ENCODE measurements at regions not wholly inside any gene's neighbourhood (a gene's known extent, or its start where the extent isn't known, plus 50 kb on each side); places are given as distances from the start of the nearest gene placed in this dataset.

GRCh38 chr6:48194596-48195295, 83.7 kb upstream of the PTCHD4 start:
- Mint-ChIP-seq H3K4me1 (no peaks in the 10 kb centered on the region), H3K27ac (no peak overlapping the region), H3K4me3 (no peak overlapping the region), H3K27me3 (no peaks in the 10 kb centered on the region), H3K9me3 (no peaks in the 10 kb centered on the region)
- ATAC-seq (no peak), DNase-seq (no peak)

- Mint-ChIP-seq H3K4me3 (no peak overlapping the region), H3K27me3 (no peaks in the 10 kb centered on the region), H3K4me1 (no peaks in the 10 kb centered on the region), H3K9me3 (no peaks in the 10 kb centered on the region), H3K27ac (no peak overlapping the region)
- no peak for DNase-seq
- no peak for ATAC-seq
These were observed 77.2 kb upstream of the PTCHD4 start for GRCh38 chr6:48188158-48188557.

- Mint-ChIP-seq H3K27ac (no peak overlapping the region), H3K27me3 (no peaks in the 10 kb centered on the region), H3K4me3 (no peak overlapping the region), H3K9me3 (no peaks in the 10 kb centered on the region), H3K4me1 (no peaks in the 10 kb centered on the region)
- ATAC-seq (no peak), DNase-seq (no peak)
These were observed 75.7 kb upstream of the PTCHD4 start for GRCh38 chr6:48186746-48187145.

- H3K27me3 Mint-ChIP-seq: no peaks in the 10 kb centered on the region
- ATAC-seq (no peak), DNase-seq (no peak)
- no peaks in the 10 kb centered on the region for H3K4me1 Mint-ChIP-seq
- H3K27ac Mint-ChIP-seq: no peak overlapping the region
- no peaks in the 10 kb centered on the region for H3K9me3 Mint-ChIP-seq
- H3K4me3 Mint-ChIP-seq: no peak overlapping the region
These were observed 73.7 kb upstream of the PTCHD4 start for GRCh38 chr6:48184648-48185047.

GRCh38 chr6:48183811-48184605, 73.0 kb upstream of the PTCHD4 start:
- no peaks in the 10 kb centered on the region for H3K9me3 Mint-ChIP-seq
- ATAC-seq (no peak), DNase-seq (no peak)
- no peak overlapping the region for H3K4me3 Mint-ChIP-seq
- H3K27me3 Mint-ChIP-seq: no peaks in the 10 kb centered on the region
- H3K4me1 Mint-ChIP-seq: no peaks in the 10 kb centered on the region
- H3K27ac Mint-ChIP-seq: no peak overlapping the region

GRCh38 chr6:48183178-48183577, 72.2 kb upstream of the PTCHD4 start:
- no peaks in the 10 kb centered on the region for H3K27me3 Mint-ChIP-seq
- no peak for DNase-seq

GRCh38 chr6:48178700-48179099, 67.7 kb upstream of the PTCHD4 start:
- H3K9me3 Mint-ChIP-seq: no peaks in the 10 kb centered on the region
- no peaks in the 10 kb centered on the region for H3K4me1 Mint-ChIP-seq
- H3K27me3 Mint-ChIP-seq: no peaks in the 10 kb centered on the region
- H3K4me3 Mint-ChIP-seq: no peak overlapping the region
- H3K27ac Mint-ChIP-seq: no peak overlapping the region
- no peak for DNase-seq
- ATAC-seq: no peak

More at GRCh38 chr6:48183178-48183577, 72.2 kb upstream of the PTCHD4 start:
- Mint-ChIP-seq H3K27ac (no peak overlapping the region), H3K9me3 (no peaks in the 10 kb centered on the region), H3K4me3 (no peak overlapping the region), H3K4me1 (no peaks in the 10 kb centered on the region)
- ATAC-seq: no peak

GRCh38 chr6:48177786-48178185, 66.8 kb upstream of the PTCHD4 start:
- no peaks in the 10 kb centered on the region for H3K4me1 Mint-ChIP-seq
- DNase-seq: no peak
- H3K27ac Mint-ChIP-seq: no peak overlapping the region
- no peaks in the 10 kb centered on the region for H3K27me3 Mint-ChIP-seq
- no peak overlapping the region for H3K4me3 Mint-ChIP-seq
- ATAC-seq: no peak
- no peaks in the 10 kb centered on the region for H3K9me3 Mint-ChIP-seq

- Mint-ChIP-seq H3K9me3 (no peaks in the 10 kb centered on the region), H3K4me3 (no peak overlapping the region), H3K27ac (no peak overlapping the region), H3K4me1 (no peaks in the 10 kb centered on the region), H3K27me3 (no peaks in the 10 kb centered on the region)
- ATAC-seq (no peak), DNase-seq (no peak)
These were observed 65.8 kb upstream of the PTCHD4 start for GRCh38 chr6:48176645-48177308.

- H3K27me3 Mint-ChIP-seq: no peaks in the 10 kb centered on the region
- ATAC-seq (no peak), DNase-seq (no peak)
- H3K27ac Mint-ChIP-seq: no peak overlapping the region
- H3K4me1 Mint-ChIP-seq: no peaks in the 10 kb centered on the region
- no peak overlapping the region for H3K4me3 Mint-ChIP-seq
- no peaks in the 10 kb centered on the region for H3K9me3 Mint-ChIP-seq
These were observed 58.6 kb upstream of the PTCHD4 start for GRCh38 chr6:48169635-48170034.
